Astrocyte of the spinal cord (primary cell): ENCODE measurements at regions not wholly inside any gene's neighbourhood (a gene's known extent, or its start where the extent isn't known, plus 50 kb on each side); places are given as distances from the start of the nearest gene placed in this dataset.

ENCODE experiments used
- DNase-seq: peaks from one replicate; pipeline ENCODE4 v3.0.0; 2011; ENCODE audit warnings: low read depth, low spot score
- H3K4me3 ChIP-seq: 2 replicates; pipeline ENCODE4 v1.5.1; 2011; ENCODE audit warnings: low read depth, mild to moderate bottlenecking, low read length, moderate library complexity
- CTCF ChIP-seq: IDR thresholded peaks from 2 replicates; pipeline ENCODE4 v1.5.1; 2012; ENCODE audit warnings: low read depth, mild to moderate bottlenecking, low read length, inconsistent platforms
- in situ Hi-C: cut with HindIII; loops from 2 replicates; pipeline ENCODE4 v1.10.0; 2017; ENCODE audit warnings: low sequenced_read_pairs

- DNase-seq, result no peak
- no peak for TF ChIP-seq CTCF
- in situ Hi-C loops, result no loop called here
- no peak overlapping the region for H3K4me3 ChIP-seq
These were observed 63.0 kb upstream of the TPM4 start for GRCh38 chr19:16013181-16013850.

GRCh38 chr19:16013851-16014840 is 62.1 kb upstream of the TPM4 start:
- no peak for DNase-seq
- in situ Hi-C loops, result no loop called here

GRCh38 chr19:16014923-16015804 is 61.1 kb upstream of the TPM4 start:
- in situ Hi-C loops, result no loop called here
- no peak for TF ChIP-seq CTCF
- no peak for DNase-seq
- H3K4me3 ChIP-seq, result no peak overlapping the region

More at GRCh38 chr19:16013851-16014840, 62.1 kb upstream of the TPM4 start:
- H3K4me3 ChIP-seq, result no peak overlapping the region
- no peak for TF ChIP-seq CTCF

GRCh38 chr19:16015805-16016173 is 60.5 kb upstream of the TPM4 start:
- no peak overlapping the region for H3K4me3 ChIP-seq
- in situ Hi-C loops, result no loop called here
- TF ChIP-seq CTCF, result no peak
- DNase-seq, result no peak

- no peak overlapping the region for H3K4me3 ChIP-seq
- no peak for DNase-seq
- in situ Hi-C loops, result no loop called here
- no peak for TF ChIP-seq CTCF
These were observed 59.8 kb upstream of the TPM4 start for GRCh38 chr19:16016226-16017137.
